Esophagus squamous epithelium (tissue), 5 donors: ENCODE measurements at regions not wholly inside any gene's neighbourhood (a gene's known extent, or its start where the extent isn't known, plus 50 kb on each side); places are given as distances from the start of the nearest gene placed in this dataset.

Source experiments
- DNase-seq: peaks from one replicate; lab custom pipeline; 2025; lab: John Stamatoyannopoulos, UW
- H3K27ac ChIP-seq, 4 donors: fragments of 200-600 bp; sonication (generic); one replicate each; pipeline ENCODE4 v1.5.1; 2016 to 2019; ENCODE audit warnings: mild to moderate bottlenecking in 1 of 4
- H3K27me3 ChIP-seq, 4 donors: fragments of 200-600 bp; sonication (generic); 1 replicate in 3 of 4; 2 replicates in 1 of 4; pipeline versions ENCODE4 v1.5.1 to v1.6.0; 2017 to 2021; ENCODE audit warnings: antibody characterized with exemption in 1 of 4
- H3K36me3 ChIP-seq, 3 donors: fragments of 200-600 bp; sonication (generic); one replicate each; pipeline ENCODE4 v1.5.1; 2016 to 2019
- H3K4me1 ChIP-seq, 3 donors: fragments of 200-600 bp; sonication (generic); one replicate each; pipeline ENCODE4 v1.5.1; 2017 to 2019
- H3K4me3 ChIP-seq, 4 donors: fragments of 200-600 bp; sonication (generic); 1 replicate in 3 of 4; 2 replicates in 1 of 4; pipeline ENCODE4 v1.5.1; 2016 to 2019; ENCODE audit warnings: mild to moderate bottlenecking in 2 of 4, moderate library complexity in 1 of 4
- H3K9me3 ChIP-seq, 3 donors: fragments of 200-600 bp; sonication (generic); one replicate each; pipeline ENCODE4 v1.5.1; 2016 to 2019
- POLR2A ChIP-seq, 4 donors: fragments of 450-650 bp; IDR thresholded peaks; one replicate each; pipeline ENCODE4 v1.6.1; 2017; ENCODE audit warnings: antibody characterized with exemption in 4 of 4, mild to moderate bottlenecking in 4 of 4, moderate library complexity in 3 of 4
- WGBS, 2 donors: methylation state at CpG; one replicate each; pipeline ENCODE4 v1.1.5; 2018; 5-methylcytosine and 5-hydroxymethylcytosine counted together
- intact Hi-C: fragments of 100-400 bp; cut with DNase I; formaldehyde crosslinking; loops from one replicate; pipeline ENCODE4 v1.15.0; 2022
- TF ChIP-seq, protein P1 (sequence below), 6 experiments: fragments of 450-650 bp in 4 of 6; fragments of 200-600 bp in 2 of 6; sonication (generic) in 2 of 6; IDR thresholded peaks; one replicate each; pipeline ENCODE4 v1.5.1; 2016 to 2019; ENCODE audit warnings: antibody characterized with exemption in 6 of 6, mild to moderate bottlenecking in 4 of 6, moderate library complexity in 4 of 6
- donor health status: DM: yes; HTN: yes; CAD: no.

DNA sequence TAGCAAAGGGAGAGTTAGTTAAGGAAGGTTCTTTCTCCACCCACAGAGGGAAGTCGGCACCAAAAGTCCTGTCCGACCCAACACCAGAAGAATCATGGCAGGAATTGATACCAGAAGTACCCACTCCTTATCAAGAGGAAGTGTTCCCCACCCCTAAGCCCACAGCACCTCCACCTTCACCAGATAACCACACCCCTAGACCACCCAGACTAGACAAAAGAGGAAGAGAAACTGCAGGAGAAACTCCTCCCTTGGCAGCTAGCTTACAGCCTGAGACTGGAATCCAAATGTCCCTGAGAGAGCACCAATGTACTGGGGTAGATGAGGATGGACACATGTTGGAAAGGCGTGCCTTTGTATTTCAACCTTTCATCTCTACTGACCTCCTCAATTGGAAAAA is 532.9 kb upstream of the TSPY4 start:
- peaks cover 0 to 16% (median 0%) of the 10 kb centered on the region in 3 donors for H3K4me1 ChIP-seq
- H3K27me3 ChIP-seq: no peaks in the 10 kb centered on the region
- TF ChIP-seq POLR2A (IDR thresholded peaks at IDR 0.05): no peak
- TF ChIP-seq, protein P1, sequence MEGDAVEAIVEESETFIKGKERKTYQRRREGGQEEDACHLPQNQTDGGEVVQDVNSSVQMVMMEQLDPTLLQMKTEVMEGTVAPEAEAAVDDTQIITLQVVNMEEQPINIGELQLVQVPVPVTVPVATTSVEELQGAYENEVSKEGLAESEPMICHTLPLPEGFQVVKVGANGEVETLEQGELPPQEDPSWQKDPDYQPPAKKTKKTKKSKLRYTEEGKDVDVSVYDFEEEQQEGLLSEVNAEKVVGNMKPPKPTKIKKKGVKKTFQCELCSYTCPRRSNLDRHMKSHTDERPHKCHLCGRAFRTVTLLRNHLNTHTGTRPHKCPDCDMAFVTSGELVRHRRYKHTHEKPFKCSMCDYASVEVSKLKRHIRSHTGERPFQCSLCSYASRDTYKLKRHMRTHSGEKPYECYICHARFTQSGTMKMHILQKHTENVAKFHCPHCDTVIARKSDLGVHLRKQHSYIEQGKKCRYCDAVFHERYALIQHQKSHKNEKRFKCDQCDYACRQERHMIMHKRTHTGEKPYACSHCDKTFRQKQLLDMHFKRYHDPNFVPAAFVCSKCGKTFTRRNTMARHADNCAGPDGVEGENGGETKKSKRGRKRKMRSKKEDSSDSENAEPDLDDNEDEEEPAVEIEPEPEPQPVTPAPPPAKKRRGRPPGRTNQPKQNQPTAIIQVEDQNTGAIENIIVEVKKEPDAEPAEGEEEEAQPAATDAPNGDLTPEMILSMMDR (IDR thresholded peaks at IDR 0.05): no peak
- no peak overlapping the region for H3K4me3 ChIP-seq
- H3K36me3 ChIP-seq: no peaks in the 10 kb centered on the region
- H3K27ac ChIP-seq: no peak overlapping the region
- 65% methylated on average over 2 of the region's 3 CpGs; no CpG with 5 or more reads in 1 of the 2 donors for WGBS, 2 donors
- DNase-seq: no peak
- intact Hi-C loops: no loop called here
- H3K9me3 ChIP-seq: no peaks in the 10 kb centered on the region

DNA sequence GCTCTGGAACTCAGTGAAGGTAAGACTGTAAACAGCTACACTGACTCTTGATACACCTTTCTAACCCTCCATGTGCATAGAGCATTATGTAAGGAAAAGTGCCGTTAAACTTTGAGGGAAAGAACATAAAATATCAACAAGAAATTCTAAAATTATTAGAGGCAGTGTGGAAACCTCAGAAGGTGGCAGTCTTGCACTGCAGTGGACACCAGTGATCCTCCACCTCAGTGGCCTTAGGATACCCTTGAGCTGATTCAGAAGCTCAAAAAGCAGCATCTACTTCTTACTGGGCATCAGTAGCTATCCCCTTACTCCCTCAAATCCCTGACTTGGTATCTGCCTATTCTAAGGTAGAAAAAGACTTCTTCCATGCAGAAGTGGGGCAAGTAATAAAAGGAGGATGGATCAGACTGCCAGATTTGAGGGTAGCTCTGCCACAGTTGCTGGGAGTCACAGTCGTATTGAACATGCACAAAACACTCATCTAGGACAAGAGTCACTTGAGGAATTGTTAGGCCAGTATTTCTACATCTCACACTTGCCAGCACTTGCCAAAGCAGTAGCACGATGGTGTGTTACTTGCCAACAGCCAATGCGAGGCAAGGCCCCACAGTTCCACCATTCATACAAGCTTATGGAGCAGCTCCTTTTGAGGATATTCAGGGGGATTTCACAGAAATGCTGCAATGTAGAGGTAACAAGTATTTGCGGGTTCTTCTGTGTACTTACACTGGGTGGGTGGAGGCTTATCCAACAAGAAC is 529.4 kb upstream of the TSPY4 start:
- H3K27ac ChIP-seq: peak overlapping the region in 1 of 4 donors; percentile 52
- H3K4me3 ChIP-seq: no peak overlapping the region
- no peak for DNase-seq
- TF ChIP-seq POLR2A (IDR thresholded peaks at IDR 0.05): no peak
- TF ChIP-seq, protein P1 (IDR thresholded peaks at IDR 0.05): peak in 1 of 6 experiments; percentile 15
- peaks cover 0 to 16% (median 0%) of the 10 kb centered on the region in 3 donors for H3K4me1 ChIP-seq
- no peaks in the 10 kb centered on the region for H3K27me3 ChIP-seq
- intact Hi-C loops: no loop called here
- 36% methylated on average over 3 of the region's 5 CpGs; no CpG with 5 or more reads in 1 of the 2 donors for WGBS, 2 donors
- no peaks in the 10 kb centered on the region for H3K36me3 ChIP-seq
- H3K9me3 ChIP-seq: no peaks in the 10 kb centered on the region

DNA sequence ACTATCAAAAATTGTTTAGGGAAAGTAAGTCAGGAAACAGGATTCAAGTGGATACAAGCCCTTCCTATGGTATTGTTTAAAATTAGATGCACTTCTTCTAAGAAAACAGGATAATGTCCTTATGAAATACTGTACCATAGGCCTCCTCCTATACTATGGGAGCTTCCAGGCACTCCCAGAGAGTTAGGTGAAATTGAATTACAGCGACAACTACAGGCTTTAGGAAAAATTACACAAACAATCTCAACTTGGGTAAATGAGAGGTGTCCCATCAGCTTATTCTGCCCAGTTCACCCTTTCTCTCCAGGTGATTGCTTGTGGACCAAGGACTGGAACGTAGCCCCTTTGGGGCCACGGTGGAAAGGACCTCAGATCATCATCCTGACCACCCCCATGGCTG is 528.7 kb upstream of the TSPY4 start:
- Histone ChIP-seq H3K27me3 (no peaks in the 10 kb centered on the region), H3K27ac (peak overlapping the region in 1 of 4 donors; percentile 52), H3K4me1 (peaks cover 0 to 16% (median 0%) of the 10 kb centered on the region in 3 donors), H3K9me3 (no peaks in the 10 kb centered on the region), H3K4me3 (no peak overlapping the region), H3K36me3 (no peaks in the 10 kb centered on the region)
- no peak for DNase-seq
- TF ChIP-seq POLR2A (IDR thresholded peaks at IDR 0.05): no peak
- TF ChIP-seq, protein P1 (IDR thresholded peaks at IDR 0.05): peak in 1 of 6 experiments; percentile 43
- intact Hi-C loops: no loop called here
- 60% methylated on average over 1 of the region's 3 CpGs; no CpG with 5 or more reads in 1 of the 2 donors for WGBS, 2 donors

DNA sequence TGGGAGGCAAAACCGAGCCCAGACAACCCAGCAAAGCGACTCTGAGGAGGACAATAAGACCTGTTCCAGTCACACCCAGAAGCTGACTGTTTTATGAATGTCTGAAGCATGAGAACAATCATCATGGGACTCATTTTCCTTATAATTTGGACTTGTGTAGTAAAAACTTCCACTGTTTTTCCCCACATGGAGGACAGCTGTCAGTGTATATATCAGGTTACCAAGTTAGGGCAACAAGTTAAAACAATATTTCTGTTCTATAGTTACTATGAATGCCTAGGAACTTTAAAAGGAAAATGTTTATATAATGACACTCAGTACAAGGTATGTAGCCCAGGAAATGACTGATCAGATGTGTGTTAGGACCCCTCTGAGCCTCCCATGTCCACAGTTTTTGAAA is 528.2 kb upstream of the TSPY4 start:
- H3K4me1 ChIP-seq: peaks cover 0 to 16% (median 0%) of the 10 kb centered on the region in 3 donors
- H3K27ac ChIP-seq: peak overlapping the region in 1 of 4 donors; percentile 52
- H3K27me3 ChIP-seq: no peaks in the 10 kb centered on the region
- no peak overlapping the region for H3K4me3 ChIP-seq
- DNase-seq: no peak
- H3K36me3 ChIP-seq: no peaks in the 10 kb centered on the region
- 25% methylated on average over 2 of the region's 2 CpGs; no CpG with 5 or more reads in 1 of the 2 donors for WGBS, 2 donors
- intact Hi-C loops: no loop called here
- no peaks in the 10 kb centered on the region for H3K9me3 ChIP-seq
- TF ChIP-seq, protein P1 (IDR thresholded peaks at IDR 0.05): no peak
- no peak for TF ChIP-seq POLR2A (IDR thresholded peaks at IDR 0.05)

DNA sequence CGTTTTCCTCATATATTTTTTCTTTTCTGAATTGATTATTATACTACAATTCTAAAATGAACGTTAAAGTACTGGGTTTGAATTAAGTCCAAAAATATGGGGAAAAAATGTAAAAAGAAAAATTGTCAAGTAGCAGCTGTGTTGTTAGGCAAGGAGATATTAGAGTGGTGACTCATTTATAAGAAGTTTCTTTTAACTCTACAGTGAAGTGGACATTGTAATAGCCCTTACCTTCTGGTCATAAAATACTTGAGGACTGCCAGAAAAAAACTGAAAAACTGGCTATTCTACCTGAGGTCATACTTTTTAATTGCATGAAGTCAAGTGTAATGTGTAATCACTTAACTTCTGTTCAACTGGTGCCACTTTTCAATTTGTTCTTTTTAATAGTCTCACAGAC is 523.1 kb upstream of the TSPY4 start:
- no peaks in the 10 kb centered on the region for H3K27me3 ChIP-seq
- no peak overlapping the region for H3K4me3 ChIP-seq
- TF ChIP-seq, protein P1 (IDR thresholded peaks at IDR 0.05): no peak
- no peak for TF ChIP-seq POLR2A (IDR thresholded peaks at IDR 0.05)
- H3K4me1 ChIP-seq: peaks cover 0 to under 1% (median 0%) of the 10 kb centered on the region in 3 donors
- 64% methylated on average over 2 of the region's 2 CpGs; no CpG with 5 or more reads in 1 of the 2 donors for WGBS, 2 donors
- H3K9me3 ChIP-seq: no peaks in the 10 kb centered on the region
- intact Hi-C loops: no loop called here
- H3K36me3 ChIP-seq: no peaks in the 10 kb centered on the region
- no peak for DNase-seq
- no peak overlapping the region for H3K27ac ChIP-seq
